HEK293T (cell line): ENCODE measurements at regions not wholly inside any gene's neighbourhood (a gene's known extent, or its start where the extent isn't known, plus 50 kb on each side); places are given as distances from the start of the nearest gene placed in this dataset.

ENCODE experiments used
- CTCF ChIA-PET: fragments of 350-600 bp; formaldehyde crosslinking; extraction: SDS; loops from one replicate; lab custom pipeline; 2021; ENCODE audit warnings: antibody characterized with exemption, inconsistent platforms; lab: Yijun Ruan, JAX
- POLR2A ChIA-PET: fragments of 350-600 bp; formaldehyde crosslinking; extraction: SDS; loops from one replicate; lab custom pipeline; 2020; ENCODE audit warnings: antibody characterized with exemption, inconsistent platforms; lab: Yijun Ruan, JAX
- DNase-seq: peaks from one replicate; pipeline ENCODE4 v3.0.0; 2012; ENCODE audit warnings: mixed read lengths; ENCODE audit errors: extremely low spot score
- ARNT ChIP-seq: fragments of 450-650 bp; IDR thresholded peaks from 2 replicates; pipeline ENCODE4 v1.6.1; 2017; ENCODE audit warnings: mild to moderate bottlenecking
- BHLHE40 ChIP-seq: fragments of 450-650 bp; IDR thresholded peaks from 2 replicates; pipeline ENCODE4 v1.6.1; 2016; ENCODE audit warnings: mild to moderate bottlenecking, moderate library complexity, borderline replicate concordance
- CTBP1 ChIP-seq: fragments of 450-650 bp; IDR thresholded peaks from 2 replicates; pipeline ENCODE4 v1.6.1; 2016; ENCODE audit warnings: borderline replicate concordance
- ELF4 ChIP-seq: fragments of 450-650 bp; IDR thresholded peaks from 2 replicates; pipeline ENCODE4 v1.6.1; 2017; ENCODE audit warnings: antibody characterized with exemption
- FOXA1 ChIP-seq: fragments of 450-650 bp; IDR thresholded peaks from 2 replicates; pipeline ENCODE4 v1.6.1; 2016; ENCODE audit warnings: mild to moderate bottlenecking
- FOXK2 ChIP-seq: fragments of 450-650 bp; IDR thresholded peaks from 2 replicates; pipeline ENCODE4 v1.6.1; 2016; ENCODE audit warnings: mild to moderate bottlenecking
- FOXM1 ChIP-seq: fragments of 450-650 bp; IDR thresholded peaks from 2 replicates; pipeline ENCODE4 v1.6.1; 2017; ENCODE audit warnings: mild to moderate bottlenecking, borderline replicate concordance
- HDGF ChIP-seq: fragments of 450-650 bp; IDR thresholded peaks from 2 replicates; pipeline ENCODE4 v1.6.1; 2017; ENCODE audit warnings: antibody characterized with exemption, borderline replicate concordance
- L3MBTL2 ChIP-seq: fragments of 450-650 bp; conservative IDR thresholded peaks from 2 replicates; pipeline ENCODE4 v1.6.1; 2016; ENCODE audit warnings: mild to moderate bottlenecking
- LEF1 ChIP-seq: fragments of 450-650 bp; IDR thresholded peaks from 2 replicates; pipeline ENCODE4 v1.6.1; 2017; ENCODE audit warnings: mild to moderate bottlenecking, borderline replicate concordance
- NFRKB ChIP-seq: fragments of 450-650 bp; IDR thresholded peaks from 2 replicates; pipeline ENCODE4 v1.6.1; 2016; ENCODE audit warnings: mild to moderate bottlenecking, moderate library complexity
- SP1 ChIP-seq: fragments of 450-650 bp; IDR thresholded peaks from 2 replicates; pipeline ENCODE4 v1.6.1; 2017
- SUZ12 ChIP-seq: fragments of 450-650 bp; IDR thresholded peaks from 2 replicates; pipeline ENCODE4 v1.6.1; 2016; ENCODE audit warnings: mild to moderate bottlenecking
- TARDBP ChIP-seq: fragments of 450-650 bp; IDR thresholded peaks from 2 replicates; pipeline ENCODE4 v1.6.1; 2016
- ZNF384 ChIP-seq: fragments of 450-650 bp; IDR thresholded peaks from 2 replicates; pipeline ENCODE4 v1.6.1; 2016
- TF ChIP-seq, protein P1 (sequence below): fragments of 450-650 bp; IDR thresholded peaks from 2 replicates; pipeline ENCODE4 v1.6.1; 2016

DNA sequence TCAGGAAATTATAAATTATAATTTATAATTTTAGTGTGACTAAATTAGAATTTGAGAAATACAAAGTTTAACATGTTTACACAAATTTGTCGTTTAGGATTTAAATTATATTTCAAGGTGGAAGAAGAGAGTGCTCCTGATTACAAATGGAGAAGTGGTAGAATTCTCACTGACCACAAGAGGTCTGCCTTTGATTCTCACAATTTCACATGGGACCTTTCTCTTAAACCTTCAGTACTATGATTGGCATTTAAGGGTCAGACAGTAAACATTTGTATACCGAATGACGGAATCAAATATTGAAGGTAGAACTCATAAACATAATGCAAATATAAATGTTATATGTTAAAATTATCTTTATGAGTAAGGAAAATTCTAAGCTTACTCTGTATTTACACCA, 171.7 kb downstream of the SLIT2 start:
- ChIA-PET POLR2A (no interaction called here), CTCF (no interaction called here)
- TF ChIP-seq CTBP1 (no peak), NFRKB (no peak), ZNF384 (no peak), FOXA1 (no peak)
- DNase-seq: no peak

DNA sequence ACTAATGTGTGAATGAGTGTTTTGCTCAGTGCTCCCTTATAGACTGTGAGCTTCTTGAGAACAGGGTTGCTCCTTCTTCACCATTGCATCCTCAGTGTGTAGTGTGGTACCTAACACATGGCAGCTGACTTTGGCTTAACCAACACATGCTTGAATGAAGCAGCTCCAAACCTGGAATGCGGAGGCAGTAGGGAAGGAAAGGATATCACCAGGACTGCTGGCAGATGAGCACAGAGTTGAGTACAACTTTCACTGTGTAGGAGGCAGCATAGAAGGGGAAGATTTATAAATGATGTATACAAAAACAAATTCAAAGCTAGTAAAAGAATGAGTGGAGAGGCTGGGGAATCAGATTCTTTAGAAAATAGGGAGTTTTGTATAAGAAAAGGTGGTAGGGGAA, 174.3 kb downstream of the SLIT2 start:
- ChIA-PET CTCF (interaction anchor here (0.6 to 1.0 kb wide), 2 partner anchors 9 to 112 kb away, joined by 3 to 4 read pairs; no protein-coding TSS in a partner anchor), POLR2A (no interaction called here)
- DNase-seq: no peak
- TF ChIP-seq FOXM1: no peak
- TF ChIP-seq, protein P1, sequence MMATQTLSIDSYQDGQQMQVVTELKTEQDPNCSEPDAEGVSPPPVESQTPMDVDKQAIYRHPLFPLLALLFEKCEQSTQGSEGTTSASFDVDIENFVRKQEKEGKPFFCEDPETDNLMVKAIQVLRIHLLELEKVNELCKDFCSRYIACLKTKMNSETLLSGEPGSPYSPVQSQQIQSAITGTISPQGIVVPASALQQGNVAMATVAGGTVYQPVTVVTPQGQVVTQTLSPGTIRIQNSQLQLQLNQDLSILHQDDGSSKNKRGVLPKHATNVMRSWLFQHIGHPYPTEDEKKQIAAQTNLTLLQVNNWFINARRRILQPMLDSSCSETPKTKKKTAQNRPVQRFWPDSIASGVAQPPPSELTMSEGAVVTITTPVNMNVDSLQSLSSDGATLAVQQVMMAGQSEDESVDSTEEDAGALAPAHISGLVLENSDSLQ: no peak
- TF ChIP-seq LEF1: no peak
- TF ChIP-seq FOXK2: no peak
- no peak for TF ChIP-seq SUZ12

DNA sequence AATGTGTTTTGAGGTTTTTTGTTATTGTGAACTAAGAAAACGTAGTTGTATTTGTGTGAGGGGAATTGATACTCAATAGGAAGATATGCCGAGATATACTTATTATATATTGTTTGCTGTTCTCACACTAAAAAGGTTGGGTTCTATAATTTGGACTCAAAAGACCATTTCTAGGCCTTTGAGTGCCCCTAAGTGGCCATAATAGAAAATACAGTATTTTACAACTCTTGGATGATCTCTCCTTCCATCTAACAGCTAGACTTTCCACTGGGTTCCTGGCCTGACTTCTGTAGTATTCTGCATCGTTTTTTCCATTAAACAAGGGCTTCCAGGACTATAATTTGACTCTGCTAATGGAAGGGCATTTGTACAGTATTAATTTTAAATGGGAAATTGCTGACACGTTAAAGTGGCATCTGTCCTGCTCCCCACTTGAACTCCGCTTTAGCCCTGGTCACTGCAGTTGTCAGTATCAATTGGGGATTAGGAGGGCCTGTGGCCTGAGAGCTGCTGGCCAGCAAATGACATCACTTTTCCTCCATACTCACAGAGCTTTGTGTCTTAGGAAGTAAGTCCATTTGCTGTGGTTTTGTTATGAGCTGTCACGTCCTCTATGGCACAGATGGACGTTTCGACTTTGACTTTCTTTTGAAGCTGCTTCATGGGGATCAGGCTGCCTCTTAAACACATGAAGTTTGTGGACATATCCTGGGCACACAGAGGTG, 176.9 kb downstream of the SLIT2 start:
- DNase-seq: no peak
- TF ChIP-seq, protein P1: no peak
- ChIA-PET POLR2A (no interaction called here), CTCF (no interaction called here)

DNA sequence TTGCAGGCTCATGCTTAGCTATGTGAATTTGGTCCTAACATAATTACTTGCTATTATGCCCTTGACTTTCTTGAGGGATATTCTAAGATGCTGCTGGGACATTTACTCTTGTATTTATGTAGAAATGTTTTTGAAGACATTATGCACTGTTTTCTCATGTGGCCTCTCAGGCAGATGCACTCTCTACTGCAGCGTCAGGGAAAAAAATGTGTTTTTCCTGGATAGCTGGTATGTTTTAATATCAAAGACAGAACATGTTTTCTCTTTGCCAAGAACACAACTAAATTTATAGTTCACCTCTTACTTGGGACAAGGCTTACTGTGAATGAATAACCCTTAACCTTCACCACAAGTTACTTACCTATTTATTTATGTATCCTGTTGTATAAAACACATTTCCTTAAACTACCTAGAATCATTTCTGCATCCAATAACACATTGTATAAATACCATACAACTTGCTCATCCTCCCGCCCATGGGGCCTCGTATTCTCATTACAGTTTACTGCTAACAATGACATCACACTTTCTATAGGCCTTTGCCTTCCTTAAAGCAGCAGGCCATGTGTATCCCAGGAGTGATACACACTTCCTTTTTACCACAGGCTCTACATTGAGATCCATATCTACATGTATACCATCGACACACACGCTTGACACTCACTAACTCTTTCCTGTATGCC, 178.7 kb downstream of the SLIT2 start:
- DNase-seq: no peak
- TF ChIP-seq FOXK2: no peak
- TF ChIP-seq CTBP1: no peak
- no peak for TF ChIP-seq ELF4
- no peak for TF ChIP-seq FOXM1
- TF ChIP-seq ZNF384: no peak
- no peak for TF ChIP-seq SP1
- no peak for TF ChIP-seq NFRKB
- TF ChIP-seq ARNT: no peak
- TF ChIP-seq TARDBP: no peak
- TF ChIP-seq SUZ12: no peak
- no peak for TF ChIP-seq LEF1
- TF ChIP-seq HDGF: no peak
- TF ChIP-seq BHLHE40: no peak
- CTCF ChIA-PET: no interaction called here

DNA sequence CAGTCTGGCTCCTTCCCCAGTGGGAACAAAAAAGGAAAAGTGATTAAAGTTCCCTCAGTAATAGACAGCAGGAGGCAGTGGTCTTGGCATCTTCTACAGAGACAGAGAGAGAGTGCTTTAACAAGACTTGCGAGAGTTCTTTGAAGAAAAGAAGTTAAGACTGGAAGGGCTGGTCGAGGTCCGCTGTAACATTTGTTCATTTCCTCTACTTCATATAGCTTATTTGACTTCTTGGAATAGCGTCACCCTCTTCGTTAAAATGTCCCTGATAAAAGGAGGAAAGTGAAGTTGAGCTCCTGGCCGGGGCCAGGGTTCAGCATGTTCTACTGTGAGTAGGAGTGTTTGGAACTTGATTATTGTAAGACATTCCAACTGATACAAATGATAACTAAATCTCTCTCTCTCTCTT, 179.8 kb downstream of the SLIT2 start:
- ChIA-PET CTCF (interaction anchor here (1.0 kb wide), 1 partner anchor 16 kb away, joined by 3 read pairs; no protein-coding TSS in a partner anchor), POLR2A (no interaction called here)
- no peak for TF ChIP-seq L3MBTL2
- no peak for TF ChIP-seq FOXK2
- TF ChIP-seq BHLHE40: no peak
- DNase-seq: no peak

More for the DNA sequence above, 178.7 kb downstream of the SLIT2 start:
- POLR2A ChIA-PET: no interaction called here

DNA sequence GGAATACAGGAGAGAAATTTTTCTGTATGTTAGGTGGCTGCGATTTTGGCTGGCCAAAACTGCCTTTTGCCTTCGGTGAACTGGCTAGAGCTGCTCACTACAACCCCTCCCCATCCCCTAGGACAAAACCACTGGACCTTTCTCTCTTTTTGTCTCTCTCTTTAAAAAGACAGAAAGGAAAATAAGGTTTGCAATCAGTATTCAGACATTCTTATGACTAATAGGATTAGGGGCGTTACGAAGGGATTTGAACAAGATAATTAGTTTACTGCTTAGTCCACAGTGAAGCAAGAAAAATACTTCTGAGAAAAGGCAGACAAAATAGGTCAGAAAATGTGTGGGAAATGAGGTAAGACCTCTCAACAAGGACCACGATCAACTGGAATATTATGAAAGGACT, 180.4 kb downstream of the SLIT2 start:
- ChIA-PET POLR2A (no interaction called here), CTCF (interaction anchor here (1.0 kb wide), 1 partner anchor 15 kb away, joined by 3 read pairs; no protein-coding TSS in a partner anchor)
- DNase-seq: no peak
- TF ChIP-seq CTBP1: no peak
- TF ChIP-seq HDGF: no peak
- TF ChIP-seq FOXM1: no peak
- no peak for TF ChIP-seq ELF4
- TF ChIP-seq ZNF384: no peak
- TF ChIP-seq SP1: no peak
- TF ChIP-seq SUZ12: no peak
- TF ChIP-seq FOXK2: no peak
- TF ChIP-seq TARDBP: no peak
- no peak for TF ChIP-seq FOXA1
- no peak for TF ChIP-seq NFRKB

DNA sequence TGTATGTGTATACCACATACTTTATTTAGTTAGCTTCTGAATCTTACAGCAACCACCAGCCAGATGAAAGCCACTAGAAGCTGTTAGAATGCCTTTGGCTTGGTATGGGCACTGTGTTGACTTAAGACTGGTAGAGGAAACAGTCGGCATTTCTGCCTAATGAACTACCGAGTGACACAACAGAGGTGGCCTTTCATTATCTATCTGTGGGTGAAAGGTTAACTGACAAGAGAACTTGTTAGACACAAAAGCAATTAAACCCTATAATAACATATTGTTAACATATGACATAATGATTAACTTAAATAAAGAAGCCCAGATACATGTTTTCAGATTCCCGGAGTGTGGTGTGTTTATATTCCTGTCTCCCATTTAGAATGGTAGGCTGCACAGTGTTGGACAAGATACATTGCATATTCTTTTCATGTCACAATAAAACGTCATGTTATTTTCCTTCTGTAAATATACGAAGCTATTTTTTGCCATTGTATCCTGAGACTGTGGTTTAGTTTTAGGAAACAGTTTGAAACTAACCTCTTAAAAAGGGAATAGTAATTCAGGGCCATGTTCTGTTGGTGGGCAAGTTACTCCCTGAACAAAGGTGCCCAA, 181.5 kb downstream of the SLIT2 start:
- no peak for DNase-seq
- CTCF ChIA-PET: interaction anchor here (0.7 kb wide), 1 partner anchor 47 kb away, joined by 5 read pairs; no protein-coding TSS in a partner anchor
- POLR2A ChIA-PET: no interaction called here
- TF ChIP-seq NFRKB: no peak
- TF ChIP-seq FOXK2: no peak
- TF ChIP-seq ELF4: no peak
- no peak for TF ChIP-seq ZNF384
- no peak for TF ChIP-seq LEF1
- no peak for TF ChIP-seq SP1
- no peak for TF ChIP-seq ARNT
- no peak for TF ChIP-seq CTBP1
- no peak for TF ChIP-seq SUZ12
- no peak for TF ChIP-seq L3MBTL2
- TF ChIP-seq TARDBP: no peak
- TF ChIP-seq BHLHE40: no peak
- no peak for TF ChIP-seq FOXA1
- TF ChIP-seq HDGF: no peak
